ENCODE measurements at regions not wholly inside any gene's neighbourhood (a gene's known extent, or its start where the extent isn't known, plus 50 kb on each side); places are given as distances from the start of the nearest gene placed in this dataset.

GRCh38 chr3:117170094-117170493 lies 460.5 kb downstream of the TUSC7 start:
- CTCF ChIA-PET: no interaction called here

GRCh38 chr3:117171124-117171523 lies 461.5 kb downstream of the TUSC7 start:
- BruUV-seq (replicated peaks): no TSS peak
- no peaks in the 10 kb centered on the region for H3K36me3 Mint-ChIP-seq (ENCODE audit: insufficient read depth, unreplicated experiment)
- DNase-seq: no peak
- intact Hi-C loops (cut with micrococcal nuclease; ENCODE audit: unreplicated experiment): no loop called here
- no peak overlapping the region for H3K27ac Mint-ChIP-seq (ENCODE audit: unreplicated experiment)
- H3K4me3 Mint-ChIP-seq (ENCODE audit: unreplicated experiment): no peak overlapping the region
- no peaks in the 10 kb centered on the region for H3K9me3 ChIP-seq
- H3K9me3 Mint-ChIP-seq (ENCODE audit: unreplicated experiment): no peaks in the 10 kb centered on the region
- ChIA-PET POLR2A (no interaction called here), CTCF (no interaction called here)
- H3K27me3 Mint-ChIP-seq (ENCODE audit: insufficient read depth, unreplicated experiment): peaks cover 2% of the 10 kb centered on the region
- H3K36me3 ChIP-seq (ENCODE audit: control insufficient read depth, insufficient read depth, low read length): no peaks in the 10 kb centered on the region
- H3K27me3 ChIP-seq (replicated peaks; ENCODE audit: control insufficient read depth, insufficient read depth, low read length): no peaks in the 10 kb centered on the region
- H3K4me1 Mint-ChIP-seq (ENCODE audit: low read depth, unreplicated experiment): no peaks in the 10 kb centered on the region
- no peak overlapping the region for H3K4me3 ChIP-seq (ENCODE audit: low read depth, low read length)
- TF ChIP-seq CTCF (IDR thresholded peaks at IDR 0.05; ENCODE audit: insufficient read depth in 1 of 2, low read depth in 1 of 2, low read length in 1 of 2, severe bottlenecking in 1 of 2, unreplicated experiment in 1 of 2): no peak
- H3K4me1 ChIP-seq: no peaks in the 10 kb centered on the region

More at GRCh38 chr3:117170094-117170493, 460.5 kb downstream of the TUSC7 start:
- peaks cover 5% of the 10 kb centered on the region; the same call in 1 of the 2 replicates for H3K4me1 ChIP-seq
- Mint-ChIP-seq H3K27ac (ENCODE audit: unreplicated experiment) (no peak overlapping the region), H3K4me1 (ENCODE audit: low read depth, unreplicated experiment) (no peaks in the 10 kb centered on the region), H3K4me3 (ENCODE audit: unreplicated experiment) (no peak overlapping the region), H3K9me3 (ENCODE audit: unreplicated experiment) (no peaks in the 10 kb centered on the region), H3K27me3 (ENCODE audit: insufficient read depth, unreplicated experiment) (peaks cover 2% of the 10 kb centered on the region), H3K36me3 (ENCODE audit: insufficient read depth, unreplicated experiment) (no peaks in the 10 kb centered on the region)
- POLR2A ChIA-PET: no interaction called here
- no peaks in the 10 kb centered on the region for H3K36me3 ChIP-seq (ENCODE audit: control insufficient read depth, insufficient read depth, low read length)
- BruUV-seq (replicated peaks): no TSS peak
- H3K9me3 ChIP-seq: no peaks in the 10 kb centered on the region
- no peak overlapping the region for H3K4me3 ChIP-seq (ENCODE audit: low read depth, low read length)
- TF ChIP-seq CTCF (IDR thresholded peaks at IDR 0.05; ENCODE audit: insufficient read depth in 1 of 2, low read depth in 1 of 2, low read length in 1 of 2, severe bottlenecking in 1 of 2, unreplicated experiment in 1 of 2): no peak
- no peaks in the 10 kb centered on the region for H3K27me3 ChIP-seq (replicated peaks; ENCODE audit: control insufficient read depth, insufficient read depth, low read length)
- no peak for DNase-seq
- intact Hi-C loops (cut with micrococcal nuclease; ENCODE audit: unreplicated experiment): no loop called here

GRCh38 chr3:117172426-117172825 lies 462.8 kb downstream of the TUSC7 start:
- Histone ChIP-seq H3K4me1 (no peaks in the 10 kb centered on the region), H3K4me3 (ENCODE audit: low read depth, low read length) (no peak overlapping the region), H3K36me3 (ENCODE audit: control insufficient read depth, insufficient read depth, low read length) (no peaks in the 10 kb centered on the region), H3K27me3 (replicated peaks; ENCODE audit: control insufficient read depth, insufficient read depth, low read length) (no peaks in the 10 kb centered on the region), H3K9me3 (no peaks in the 10 kb centered on the region)
- Mint-ChIP-seq H3K4me3 (ENCODE audit: unreplicated experiment) (no peak overlapping the region), H3K27me3 (ENCODE audit: insufficient read depth, unreplicated experiment) (peaks cover under 1% of the 10 kb centered on the region), H3K9me3 (ENCODE audit: unreplicated experiment) (no peaks in the 10 kb centered on the region), H3K36me3 (ENCODE audit: insufficient read depth, unreplicated experiment) (no peaks in the 10 kb centered on the region), H3K27ac (ENCODE audit: unreplicated experiment) (no peak overlapping the region), H3K4me1 (ENCODE audit: low read depth, unreplicated experiment) (no peaks in the 10 kb centered on the region)
- ChIA-PET POLR2A (no interaction called here), CTCF (no interaction called here)
- intact Hi-C loops (cut with micrococcal nuclease; ENCODE audit: unreplicated experiment): no loop called here
- no TSS peak for BruUV-seq (replicated peaks)
- no peak for TF ChIP-seq CTCF (IDR thresholded peaks at IDR 0.05; ENCODE audit: insufficient read depth in 1 of 2, low read depth in 1 of 2, low read length in 1 of 2, severe bottlenecking in 1 of 2, unreplicated experiment in 1 of 2)
- DNase-seq: no peak
